Left ventricle myocardium inferior (tissue), 1 donor: ENCODE measurements at regions not wholly inside any gene's neighbourhood (a gene's known extent, or its start where the extent isn't known, plus 50 kb on each side); places are given as distances from the start of the nearest gene placed in this dataset.

Source experiments
- DNase-seq: peaks from one replicate; pipeline ENCODE4 v3.0.0-alpha.2; 2020
- H3K27ac ChIP-seq: fragments of 200-600 bp; replicated peaks from 2 replicates; pipeline ENCODE4 v1.8.0; 2021
- H3K27me3 ChIP-seq: fragments of 200-600 bp; 2 replicates; pipeline ENCODE4 v1.8.0; 2021; ENCODE audit warnings: low read depth
- H3K36me3 ChIP-seq: fragments of 200-600 bp; 2 replicates; pipeline ENCODE4 v1.8.0; 2021
- H3K4me1 ChIP-seq: fragments of 200-600 bp; 2 replicates; pipeline ENCODE4 v1.8.0; 2021
- H3K4me3 ChIP-seq: fragments of 200-600 bp; 2 replicates; pipeline ENCODE4 v1.8.0; 2021; ENCODE audit warnings: mild to moderate bottlenecking, moderate library complexity
- H3K9me3 ChIP-seq: fragments of 200-600 bp; replicated peaks from 2 replicates; pipeline ENCODE4 v1.8.0; 2021
- intact Hi-C: fragments of 100-400 bp; cut with micrococcal nuclease; formaldehyde crosslinking; loops from one replicate; pipeline ENCODE4 v1.11.0; 2022
- TF ChIP-seq, protein P1 (sequence below): fragments of 200-600 bp; IDR thresholded peaks from 2 replicates; pipeline ENCODE4 v1.8.0; 2021; ENCODE audit warnings: antibody characterized with exemption, mild to moderate bottlenecking, borderline replicate concordance
- donor health status: DM: no; HTN: yes; CAD: no; lungs with severe emphysema.

DNA sequence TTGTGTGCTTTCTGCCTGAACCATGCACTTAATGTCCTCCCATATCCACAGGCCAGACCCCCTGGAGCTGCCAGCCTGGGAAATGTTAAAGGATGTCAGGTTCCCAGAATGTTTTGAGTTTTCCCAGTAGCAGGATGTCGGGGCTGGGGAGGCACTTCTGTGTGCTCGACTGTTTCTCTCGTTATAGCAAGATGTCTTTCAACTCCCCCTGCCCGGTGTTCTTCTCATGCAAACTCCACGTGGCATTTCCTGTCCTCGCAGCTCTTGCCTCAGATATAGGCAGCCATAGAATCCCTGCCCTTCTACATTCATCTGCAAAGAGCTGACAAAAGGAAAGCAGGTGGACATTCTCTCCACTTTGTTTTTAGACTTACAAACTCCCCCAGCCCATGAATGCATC lies 457.2 kb upstream of the CDH11 start:
- Histone ChIP-seq H3K27me3 (peaks cover 11% of the 10 kb centered on the region), H3K4me1 (no peaks in the 10 kb centered on the region), H3K9me3 (no peaks in the 10 kb centered on the region), H3K36me3 (no peaks in the 10 kb centered on the region), H3K4me3 (no peak overlapping the region), H3K27ac (no peak overlapping the region)
- no peak for DNase-seq
- TF ChIP-seq, protein P1, sequence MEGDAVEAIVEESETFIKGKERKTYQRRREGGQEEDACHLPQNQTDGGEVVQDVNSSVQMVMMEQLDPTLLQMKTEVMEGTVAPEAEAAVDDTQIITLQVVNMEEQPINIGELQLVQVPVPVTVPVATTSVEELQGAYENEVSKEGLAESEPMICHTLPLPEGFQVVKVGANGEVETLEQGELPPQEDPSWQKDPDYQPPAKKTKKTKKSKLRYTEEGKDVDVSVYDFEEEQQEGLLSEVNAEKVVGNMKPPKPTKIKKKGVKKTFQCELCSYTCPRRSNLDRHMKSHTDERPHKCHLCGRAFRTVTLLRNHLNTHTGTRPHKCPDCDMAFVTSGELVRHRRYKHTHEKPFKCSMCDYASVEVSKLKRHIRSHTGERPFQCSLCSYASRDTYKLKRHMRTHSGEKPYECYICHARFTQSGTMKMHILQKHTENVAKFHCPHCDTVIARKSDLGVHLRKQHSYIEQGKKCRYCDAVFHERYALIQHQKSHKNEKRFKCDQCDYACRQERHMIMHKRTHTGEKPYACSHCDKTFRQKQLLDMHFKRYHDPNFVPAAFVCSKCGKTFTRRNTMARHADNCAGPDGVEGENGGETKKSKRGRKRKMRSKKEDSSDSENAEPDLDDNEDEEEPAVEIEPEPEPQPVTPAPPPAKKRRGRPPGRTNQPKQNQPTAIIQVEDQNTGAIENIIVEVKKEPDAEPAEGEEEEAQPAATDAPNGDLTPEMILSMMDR = no peak
- intact Hi-C loops = no loop called here

DNA sequence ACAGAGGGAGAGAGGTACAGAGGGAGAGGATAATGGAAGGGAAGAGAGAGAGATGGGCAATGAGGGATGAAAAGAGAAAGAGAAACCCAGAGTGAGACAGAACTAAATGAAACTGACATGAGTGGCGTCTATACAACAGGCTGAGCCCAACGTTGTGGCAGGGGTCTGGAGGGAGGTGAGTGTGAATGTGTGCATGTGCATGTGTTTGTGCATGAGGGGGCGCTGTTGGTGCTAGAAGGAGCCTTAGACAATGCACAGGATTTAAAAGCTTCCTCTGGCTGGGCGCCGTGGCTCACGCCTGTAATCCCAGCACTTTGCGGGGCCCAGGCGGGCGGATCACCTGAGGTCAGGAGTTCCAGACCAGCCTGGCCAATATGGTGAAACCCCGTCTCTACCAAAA lies 454.8 kb upstream of the CDH11 start:
- no peaks in the 10 kb centered on the region for H3K27me3 ChIP-seq
- intact Hi-C loops = no loop called here
- H3K27ac ChIP-seq = no peak overlapping the region
- TF ChIP-seq, protein P1 = peak; percentile 17
- no peaks in the 10 kb centered on the region for H3K36me3 ChIP-seq
- DNase-seq = no peak
- no peaks in the 10 kb centered on the region for H3K4me1 ChIP-seq
- no peaks in the 10 kb centered on the region for H3K9me3 ChIP-seq
- no peak overlapping the region for H3K4me3 ChIP-seq

GRCh38 chr16:65576139-65576538 lies 454.3 kb upstream of the CDH11 start:
- intact Hi-C loops = no loop called here
- Histone ChIP-seq H3K4me1 (no peaks in the 10 kb centered on the region), H3K4me3 (no peak overlapping the region), H3K27me3 (no peaks in the 10 kb centered on the region), H3K9me3 (no peaks in the 10 kb centered on the region), H3K27ac (no peak overlapping the region), H3K36me3 (no peaks in the 10 kb centered on the region)
- no peak for DNase-seq
- TF ChIP-seq, protein P1 = no peak

- intact Hi-C loops = no loop called here
- DNase-seq = no peak
- Histone ChIP-seq H3K4me1 (no peaks in the 10 kb centered on the region), H3K36me3 (no peaks in the 10 kb centered on the region), H3K9me3 (peaks cover 16% of the 10 kb centered on the region), H3K27me3 (no peaks in the 10 kb centered on the region), H3K4me3 (no peak overlapping the region), H3K27ac (no peak overlapping the region)
- TF ChIP-seq, protein P1 = no peak
Observed at GRCh38 chr16:65574326-65574966, 452.6 kb upstream of the CDH11 start.

GRCh38 chr16:65572156-65572555 lies 450.3 kb upstream of the CDH11 start:
- no peaks in the 10 kb centered on the region for H3K4me1 ChIP-seq
- peaks cover 21% of the 10 kb centered on the region for H3K9me3 ChIP-seq
- no peaks in the 10 kb centered on the region for H3K36me3 ChIP-seq
- TF ChIP-seq, protein P1 = no peak
- no peak for DNase-seq
- H3K27ac ChIP-seq = no peak overlapping the region
- H3K27me3 ChIP-seq = no peaks in the 10 kb centered on the region
- intact Hi-C loops = no loop called here
- H3K4me3 ChIP-seq = no peak overlapping the region
